HEK293 (cell line): ENCODE measurements at regions not wholly inside any gene's neighbourhood (a gene's known extent, or its start where the extent isn't known, plus 50 kb on each side); places are given as distances from the start of the nearest gene placed in this dataset.

Experiments
- CTCF ChIA-PET: fragments of 350-600 bp; formaldehyde crosslinking; extraction: SDS; loops from one replicate; lab custom pipeline; 2021; ENCODE audit warnings: antibody characterized with exemption; lab: Yijun Ruan, JAX
- POLR2A ChIA-PET: fragments of 300-600 bp; formaldehyde crosslinking; extraction: SDS; loops from one replicate; lab custom pipeline; 2020; ENCODE audit warnings: antibody characterized with exemption, inconsistent platforms; lab: Yijun Ruan, JAX
- H3K27ac ChIP-seq: fragments of 200-500 bp; sonication (Bioruptor generic); 2 replicates; pipeline ENCODE4 v1.5.1; 2014; ENCODE audit warnings: low read depth, low read length, control low read depth, inconsistent platforms; ENCODE audit errors: extremely low read depth
- H3K36me3 ChIP-seq, 2 experiments: fragments of 200-500 bp in 1 of 2; sonication (Bioruptor generic) in 1 of 2; 1 replicate in 1 of 2; 2 replicates in 1 of 2; pipeline ENCODE4 v1.5.1; 2014 to 2017; ENCODE audit warnings: inconsistent platforms in 2 of 2, low read length in 2 of 2; ENCODE audit not compliant: control insufficient read depth in 2 of 2, insufficient read depth in 1 of 2
- H3K4me1 ChIP-seq: fragments of 200-500 bp; sonication (Bioruptor generic); 2 replicates; pipeline ENCODE4 v1.5.1; 2014; ENCODE audit warnings: mild to moderate bottlenecking, low read length, inconsistent platforms; ENCODE audit not compliant: control insufficient read depth, insufficient read depth
- H3K4me3 ChIP-seq: 2 replicates; pipeline ENCODE4 v1.5.1; 2011; ENCODE audit warnings: low read depth, mild to moderate bottlenecking, control low read depth, low read length, moderate library complexity
- H3K9me3 ChIP-seq: fragments of 200-500 bp; sonication (Bioruptor generic); 2 replicates; pipeline ENCODE4 v1.5.1; 2014; ENCODE audit warnings: low read depth, low read length, inconsistent platforms; ENCODE audit not compliant: control insufficient read depth, insufficient read depth
- EGR2 ChIP-seq: fragments of 450-650 bp; formaldehyde crosslinking; IDR thresholded peaks from 2 replicates; pipeline ENCODE4 v1.5.1; 2016; ENCODE audit warnings: low read depth, missing biosample characterization, missing genetic modification characterization
- GLI4 ChIP-seq: fragments of 450-650 bp; formaldehyde crosslinking; IDR thresholded peaks from 2 replicates; pipeline ENCODE4 v1.5.1; 2016; ENCODE audit warnings: missing biosample characterization, missing genetic modification characterization
- INSM2 ChIP-seq: fragments of 450-650 bp; formaldehyde crosslinking; IDR thresholded peaks from 2 replicates; pipeline ENCODE4 v1.5.1; 2016; ENCODE audit warnings: missing biosample characterization, missing genetic modification characterization
- KLF7 ChIP-seq: fragments of 450-650 bp; formaldehyde crosslinking; IDR thresholded peaks from 2 replicates; pipeline ENCODE4 v1.5.1; 2016; ENCODE audit warnings: missing biosample characterization, missing genetic modification characterization, borderline replicate concordance
- SALL2 ChIP-seq: fragments of 450-650 bp; formaldehyde crosslinking; IDR thresholded peaks from 2 replicates; pipeline ENCODE4 v1.5.0; 2017; ENCODE audit warnings: missing biosample characterization, mild to moderate bottlenecking, missing genetic modification characterization, borderline replicate concordance
- SETDB1 ChIP-seq: IDR thresholded peaks from one replicate; pipeline ENCODE4 v1.6.1; 2017; ENCODE audit warnings: mild to moderate bottlenecking, low read length, moderate library complexity, mixed read lengths; ENCODE audit not compliant: insufficient read length
- ZBTB11 ChIP-seq: fragments of 450-650 bp; formaldehyde crosslinking; conservative IDR thresholded peaks from 2 replicates; pipeline ENCODE4 v1.5.1; 2016; ENCODE audit warnings: low read depth, missing biosample characterization, missing genetic modification characterization
- ZBTB48 ChIP-seq: fragments of 450-650 bp; formaldehyde crosslinking; IDR thresholded peaks from 2 replicates; pipeline ENCODE4 v1.5.1; 2016; ENCODE audit warnings: missing biosample characterization, missing genetic modification characterization
- ZEB2 ChIP-seq: fragments of 450-650 bp; formaldehyde crosslinking; IDR thresholded peaks from 2 replicates; pipeline ENCODE4 v1.5.1; 2016; ENCODE audit warnings: missing biosample characterization, missing genetic modification characterization
- ZFP37 ChIP-seq: fragments of 450-650 bp; formaldehyde crosslinking; IDR thresholded peaks from 2 replicates; pipeline ENCODE4 v1.5.1; 2016; ENCODE audit warnings: missing biosample characterization, missing genetic modification characterization
- ZNF174 ChIP-seq: fragments of 450-650 bp; formaldehyde crosslinking; IDR thresholded peaks from 2 replicates; pipeline ENCODE4 v1.5.0; 2017; ENCODE audit warnings: missing biosample characterization, mild to moderate bottlenecking, missing genetic modification characterization
- ZNF335 ChIP-seq: fragments of 450-650 bp; formaldehyde crosslinking; conservative IDR thresholded peaks from 2 replicates; pipeline ENCODE4 v1.5.1; 2016; ENCODE audit warnings: missing biosample characterization, missing genetic modification characterization
- ZNF48 ChIP-seq: fragments of 450-650 bp; formaldehyde crosslinking; IDR thresholded peaks from 2 replicates; pipeline ENCODE4 v1.5.1; 2016; ENCODE audit warnings: missing biosample characterization, missing genetic modification characterization
- ZNF510 ChIP-seq: fragments of 450-650 bp; formaldehyde crosslinking; IDR thresholded peaks from 2 replicates; pipeline ENCODE4 v1.5.1; 2018; ENCODE audit warnings: mild to moderate bottlenecking, missing genetic modification characterization, missing biosample characterization; ENCODE audit not compliant: insufficient replicate concordance
- ZNF530 ChIP-seq: fragments of 450-650 bp; formaldehyde crosslinking; IDR thresholded peaks from 2 replicates; pipeline ENCODE4 v1.5.1; 2016; ENCODE audit warnings: low read depth, missing biosample characterization, missing genetic modification characterization
- ZNF580 ChIP-seq: fragments of 450-650 bp; formaldehyde crosslinking; IDR thresholded peaks from 2 replicates; pipeline ENCODE4 v1.5.1; 2016; ENCODE audit warnings: missing biosample characterization, missing genetic modification characterization
- ZNF610 ChIP-seq: fragments of 450-650 bp; formaldehyde crosslinking; IDR thresholded peaks from 2 replicates; pipeline ENCODE4 v1.5.1; 2016; ENCODE audit warnings: missing biosample characterization, missing genetic modification characterization, borderline replicate concordance
- ZNF692 ChIP-seq: fragments of 450-650 bp; formaldehyde crosslinking; IDR thresholded peaks from 2 replicates; pipeline ENCODE4 v1.5.1; 2016; ENCODE audit warnings: missing biosample characterization, missing genetic modification characterization
- ZNF747 ChIP-seq: fragments of 450-650 bp; formaldehyde crosslinking; IDR thresholded peaks from 2 replicates; pipeline ENCODE4 v1.5.1; 2016; ENCODE audit warnings: missing biosample characterization, missing genetic modification characterization
- ZNF76 ChIP-seq: fragments of 450-650 bp; formaldehyde crosslinking; IDR thresholded peaks from 2 replicates; pipeline ENCODE4; 2016; ENCODE audit warnings: low read depth, missing biosample characterization, missing genetic modification characterization, borderline replicate concordance
- ZSCAN18 ChIP-seq: fragments of 450-650 bp; formaldehyde crosslinking; IDR thresholded peaks from 2 replicates; pipeline ENCODE4 v1.5.1; 2016; ENCODE audit warnings: missing biosample characterization, missing genetic modification characterization

GRCh38 chr2:196426122-196426521, 213.4 kb upstream of the CCDC150 start (continued):
- no peak for TF ChIP-seq ZBTB11 (tag by site-specific recombination)

GRCh38 chr2:196427986-196428634, 211.4 kb upstream of the CCDC150 start:
- H3K27ac ChIP-seq: no peak overlapping the region
- CTCF ChIA-PET: interaction anchor here (0.7 kb wide), 1 partner anchor 13 kb away, joined by 3 read pairs; no protein-coding TSS in a partner anchor
- POLR2A ChIA-PET: no interaction called here
- H3K4me1 ChIP-seq: no peaks in the 10 kb centered on the region
- H3K9me3 ChIP-seq: no peaks in the 10 kb centered on the region
- no peaks in the 10 kb centered on the region for H3K36me3 ChIP-seq
- no peak for TF ChIP-seq SETDB1
- TF ChIP-seq ZNF580: no peak
- H3K4me3 ChIP-seq: no peak overlapping the region

- H3K36me3 ChIP-seq: no peaks in the 10 kb centered on the region
- no peaks in the 10 kb centered on the region for H3K4me1 ChIP-seq
- ChIA-PET CTCF (interaction anchor here (1.6 to 4.0 kb wide), 2 partner anchors 23 to 356 kb away, joined by 3 to 14 read pairs; no protein-coding TSS in a partner anchor), POLR2A (no interaction called here)
- no peaks in the 10 kb centered on the region for H3K9me3 ChIP-seq
- no peak overlapping the region for H3K4me3 ChIP-seq
- no peak overlapping the region for H3K27ac ChIP-seq
- TF ChIP-seq EGR2 (tag by site-specific recombination) (no peak), ZNF76 (tag by site-specific recombination) (no peak), GLI4 (tag by site-specific recombination) (no peak), ZNF747 (tag by site-specific recombination) (no peak), INSM2 (tag by site-specific recombination) (no peak), ZNF174 (no peak), ZSCAN18 (tag by site-specific recombination) (no peak), KLF7 (tag by site-specific recombination) (no peak)
Measured at GRCh38 chr2:196431076-196431475, 208.4 kb upstream of the CCDC150 start.

GRCh38 chr2:196431957-196432356, 207.6 kb upstream of the CCDC150 start:
- CTCF ChIA-PET: interaction anchor here (0.5 to 4.0 kb wide), 3 partner anchors 10 to 254 kb away, joined by 3 to 14 read pairs (median 4); no protein-coding TSS in a partner anchor
- H3K4me1 ChIP-seq: no peaks in the 10 kb centered on the region
- POLR2A ChIA-PET: no interaction called here
- TF ChIP-seq SALL2 (no peak), ZEB2 (tag by site-specific recombination) (no peak), ZNF335 (tag by site-specific recombination) (no peak), ZNF610 (tag by site-specific recombination) (no peak), ZNF530 (tag by site-specific recombination) (no peak), ZNF48 (tag by site-specific recombination) (no peak), ZNF692 (tag by site-specific recombination) (no peak), ZNF510 (no peak), ZNF76 (tag by site-specific recombination) (no peak), ZFP37 (tag by site-specific recombination) (no peak), ZBTB48 (tag by site-specific recombination) (no peak)
- TF ChIP-seq, all 188 proteins: peak for 0
- no peaks in the 10 kb centered on the region for H3K9me3 ChIP-seq
- H3K36me3 ChIP-seq: no peaks in the 10 kb centered on the region
- no peak overlapping the region for H3K27ac ChIP-seq
- H3K4me3 ChIP-seq: no peak overlapping the region
